ENCODE measurements at regions not wholly inside any gene's neighbourhood (a gene's known extent, or its start where the extent isn't known, plus 50 kb on each side); places are given as distances from the start of the nearest gene placed in this dataset.
"Not testable (repeated sequence)": the region's sequence is repeated elsewhere in the genome, so short reads cannot be mapped to it uniquely, and the experiment has no call there.

DNA sequence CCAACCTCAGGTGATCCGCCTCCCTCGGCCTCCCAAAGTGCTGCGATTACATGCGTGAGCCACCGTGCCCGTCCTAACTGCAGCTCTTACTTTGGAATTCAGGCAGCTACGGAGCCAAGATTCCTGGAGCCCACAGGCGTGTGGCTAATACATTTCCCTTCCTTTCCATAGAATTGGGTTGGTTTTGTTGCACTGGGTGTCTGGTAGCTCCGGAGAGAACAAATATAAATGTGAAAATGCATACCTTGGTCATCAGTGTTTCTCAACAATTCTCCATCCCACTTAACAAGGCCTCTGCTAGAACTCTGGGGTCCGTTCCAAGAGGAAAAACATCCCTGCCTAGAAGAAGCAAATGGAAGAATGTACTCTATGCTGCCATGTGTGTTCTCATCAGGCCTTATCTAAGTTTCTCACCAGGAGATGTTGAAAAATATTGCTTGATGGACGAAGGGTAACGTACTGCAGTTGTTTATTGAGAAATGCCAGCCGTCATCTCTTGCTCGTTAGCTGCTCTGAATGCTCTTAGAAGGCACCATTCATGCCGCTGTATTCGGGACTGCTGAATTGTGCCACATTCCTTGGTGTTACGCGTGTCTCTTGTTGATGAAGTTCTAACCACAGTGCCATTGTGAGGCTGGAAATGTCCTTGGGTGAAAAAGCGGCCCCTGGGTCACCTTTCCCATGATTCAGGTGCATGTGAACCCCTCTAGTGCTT, 50.5 kb upstream of the CD99 start:
- H3K4me3 ChIP-seq (ENCODE audit: low read depth, low read length) = no peak overlapping the region
- TF ChIP-seq CTCF (IDR thresholded peaks at IDR 0.05; ENCODE audit: low read depth, low read length) = no peak

GRCh38 chrX:2638279-2638678, 52.8 kb upstream of the CD99 start:
- no peak overlapping the region for H3K4me3 ChIP-seq (ENCODE audit: low read depth, low read length)
- no peak for TF ChIP-seq CTCF (IDR thresholded peaks at IDR 0.05; ENCODE audit: low read depth, low read length)

GRCh38 chrX:2635342-2635741, 55.8 kb upstream of the CD99 start:
- H3K4me3 ChIP-seq (ENCODE audit: low read depth, low read length) = no peak overlapping the region
- TF ChIP-seq CTCF (IDR thresholded peaks at IDR 0.05; ENCODE audit: low read depth, low read length) = no peak

GRCh38 chrX:2632533-2633504, 58.3 kb upstream of the CD99 start:
- TF ChIP-seq CTCF (IDR thresholded peaks at IDR 0.05; ENCODE audit: low read depth, low read length) = no peak
- H3K4me3 ChIP-seq (ENCODE audit: low read depth, low read length) = no peak overlapping the region

- no peak overlapping the region for H3K4me3 ChIP-seq (ENCODE audit: low read depth, low read length)
These were observed 59.2 kb upstream of the CD99 start for GRCh38 chrX:2631743-2632532.

GRCh38 chrX:2630935-2631742, 60.0 kb upstream of the CD99 start:
- not testable (repeated sequence) for H3K4me3 ChIP-seq (ENCODE audit: low read depth, low read length)

More at GRCh38 chrX:2631743-2632532, 59.2 kb upstream of the CD99 start:
- no peak for TF ChIP-seq CTCF (IDR thresholded peaks at IDR 0.05; ENCODE audit: low read depth, low read length)

DNA sequence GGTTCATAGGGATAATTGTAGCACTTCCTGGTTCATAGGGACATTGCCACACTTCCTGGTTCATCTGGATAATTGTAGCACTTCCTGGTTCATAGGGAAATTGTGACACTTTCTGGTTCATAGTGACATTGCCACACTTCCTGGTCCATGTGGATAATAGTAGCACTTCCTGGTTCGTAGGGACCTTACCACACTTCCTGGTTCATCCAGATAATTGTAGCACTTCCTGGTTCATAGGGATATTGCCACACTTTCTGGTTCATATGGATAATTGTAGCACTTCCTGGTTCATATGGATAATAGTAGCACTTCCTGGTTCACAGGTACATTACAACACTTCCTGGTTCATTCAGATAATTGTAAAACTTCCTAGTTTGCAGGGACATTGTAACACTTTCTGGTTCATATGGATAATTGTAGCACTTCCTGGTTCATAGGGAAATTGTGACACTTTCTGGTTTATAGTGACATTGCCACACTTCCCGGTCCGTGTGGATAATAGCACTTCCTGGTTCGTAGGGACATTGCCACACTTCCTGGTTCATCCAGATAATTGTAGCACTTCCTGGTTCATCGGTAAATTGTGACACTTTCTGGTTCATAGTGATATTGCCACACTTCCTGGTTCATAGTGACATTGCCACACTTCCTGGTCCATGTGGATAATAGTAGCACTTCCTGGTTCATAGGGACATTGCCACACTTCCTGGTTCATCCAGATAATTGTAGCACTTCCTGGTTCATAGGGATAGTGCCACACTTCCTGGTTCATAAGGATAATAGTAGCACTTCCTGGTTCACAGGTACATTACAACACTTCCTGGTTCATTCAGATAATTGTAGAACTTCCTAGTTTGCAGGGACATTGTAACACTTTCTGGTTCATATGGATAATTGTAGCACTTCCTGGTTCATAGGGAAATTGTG, 60.8 kb upstream of the CD99 start:
- H3K4me3 ChIP-seq (ENCODE audit: low read depth, low read length) = not testable (repeated sequence)
